ENCODE measurements at regions not wholly inside any gene's neighbourhood (a gene's known extent, or its start where the extent isn't known, plus 50 kb on each side); places are given as distances from the start of the nearest gene placed in this dataset.
"Not testable (repeated sequence)": the region's sequence is repeated elsewhere in the genome, so short reads cannot be mapped to it uniquely, and the experiment has no call there.

DNA sequence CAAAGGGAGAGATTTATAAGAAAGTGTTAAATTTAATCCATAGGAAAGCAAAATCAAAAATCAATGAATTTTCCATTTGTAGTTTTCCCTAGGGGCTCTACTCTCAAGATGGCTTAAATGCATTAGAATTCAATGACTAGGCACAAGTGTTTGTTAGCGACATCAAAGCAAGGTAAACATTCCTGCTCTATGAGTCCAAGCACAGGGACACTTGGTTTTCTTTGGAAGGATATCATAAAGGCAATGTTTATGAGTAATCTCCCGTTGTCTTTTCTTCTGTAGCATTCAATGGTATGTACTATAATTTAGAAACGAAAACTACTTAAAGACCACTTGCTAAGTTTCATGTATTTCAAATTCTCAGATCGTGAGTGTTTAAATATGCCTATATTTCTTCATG lies 54.8 kb upstream of the ZNF717 start:
- DNase-seq, result not testable (repeated sequence)

DNA sequence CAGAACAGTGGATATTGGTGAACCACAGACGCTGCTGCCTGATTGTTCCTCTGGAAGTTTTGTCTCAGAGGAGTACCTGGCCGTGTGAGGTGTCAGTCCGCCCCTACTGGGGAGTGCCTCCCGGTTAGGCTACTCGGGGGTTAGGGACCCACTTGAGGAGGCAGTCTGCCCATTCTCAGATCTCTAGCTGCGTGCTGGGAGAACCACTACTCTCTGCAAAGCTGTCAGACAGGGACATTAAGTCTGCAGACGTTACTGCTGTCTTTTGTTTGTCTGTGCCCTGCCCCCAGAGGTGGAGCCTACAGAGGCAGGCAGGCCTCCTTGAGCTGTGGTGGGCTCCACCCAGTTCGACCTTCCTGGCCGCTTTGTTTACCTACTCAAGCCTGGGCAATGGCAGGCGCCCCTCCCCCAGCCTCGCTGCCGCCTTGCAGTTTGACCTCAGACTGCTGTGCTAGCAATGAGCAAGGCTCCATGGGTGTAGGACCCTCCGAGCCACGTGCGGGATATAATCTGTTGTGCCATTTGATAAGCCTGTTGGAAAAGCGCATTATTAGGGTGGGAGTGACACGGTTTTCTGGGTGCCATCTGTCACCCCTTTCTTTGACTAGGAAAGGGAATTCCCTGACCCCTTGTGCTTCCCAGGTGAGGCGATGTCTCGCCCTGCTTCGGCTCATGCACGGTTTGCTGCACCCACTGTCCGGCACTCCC lies 65.1 kb upstream of the ZNF717 start:
- DNase-seq, result not testable (repeated sequence)

DNA sequence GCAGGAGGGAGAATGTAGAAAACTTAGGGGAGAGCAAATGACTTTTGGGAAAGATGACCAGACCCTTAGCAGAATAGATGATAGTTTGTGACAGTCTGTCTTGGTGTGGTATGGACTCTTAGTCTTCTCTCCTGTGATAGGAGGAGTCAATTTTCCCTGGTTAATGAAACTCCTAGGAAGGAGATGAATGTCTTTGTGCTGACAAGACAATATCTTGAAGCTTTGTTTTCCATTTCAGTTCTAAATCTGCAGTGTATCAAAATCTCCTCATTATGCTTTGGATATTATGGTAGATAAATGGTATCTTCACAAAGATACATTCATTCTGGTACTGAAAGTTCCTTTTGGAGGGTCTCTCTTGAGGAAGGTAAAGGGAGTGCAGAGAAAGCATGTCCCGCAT lies 77.8 kb upstream of the ZNF717 start:
- DNase-seq, result no peak

DNA sequence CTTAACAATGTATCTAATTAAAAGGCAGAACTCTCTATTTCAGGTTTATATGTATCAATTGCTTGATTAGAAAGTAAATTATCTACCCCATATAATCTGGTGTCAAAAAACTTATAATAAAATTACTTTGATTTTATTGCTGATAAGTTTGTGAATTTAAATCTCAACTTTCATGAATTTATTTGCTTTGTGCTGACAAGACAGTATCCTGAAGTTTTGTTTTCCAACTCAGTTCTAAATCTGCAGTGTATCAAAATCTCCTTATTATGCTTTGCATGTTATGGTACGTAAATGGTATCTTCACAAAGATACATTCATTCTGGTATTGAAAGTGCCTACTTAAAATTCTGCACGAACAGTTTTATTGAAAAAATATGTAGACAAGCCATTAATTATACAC lies 78.5 kb upstream of the ZNF717 start:
- no peak for DNase-seq

DNA sequence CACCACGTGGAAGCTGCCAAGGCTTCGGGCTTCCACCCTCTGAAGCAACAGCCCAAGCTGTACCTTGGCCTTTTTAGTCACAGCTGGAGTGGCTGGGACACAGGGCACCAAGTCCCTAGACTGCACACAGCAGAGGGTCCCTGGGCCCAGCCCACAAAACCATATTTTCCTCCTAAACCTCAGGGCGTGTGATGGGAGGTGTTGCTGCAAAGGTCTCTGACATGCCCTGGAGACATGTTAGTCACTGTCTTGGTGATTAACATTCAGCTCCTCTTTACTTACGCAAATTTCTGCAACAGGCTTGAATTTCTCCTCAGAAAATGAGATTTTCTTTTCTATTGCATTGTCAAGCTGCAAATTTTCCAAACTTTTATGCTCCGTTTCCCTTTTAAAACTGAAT lies 98.4 kb upstream of the ZNF717 start:
- DNase-seq, result not testable (repeated sequence)

DNA sequence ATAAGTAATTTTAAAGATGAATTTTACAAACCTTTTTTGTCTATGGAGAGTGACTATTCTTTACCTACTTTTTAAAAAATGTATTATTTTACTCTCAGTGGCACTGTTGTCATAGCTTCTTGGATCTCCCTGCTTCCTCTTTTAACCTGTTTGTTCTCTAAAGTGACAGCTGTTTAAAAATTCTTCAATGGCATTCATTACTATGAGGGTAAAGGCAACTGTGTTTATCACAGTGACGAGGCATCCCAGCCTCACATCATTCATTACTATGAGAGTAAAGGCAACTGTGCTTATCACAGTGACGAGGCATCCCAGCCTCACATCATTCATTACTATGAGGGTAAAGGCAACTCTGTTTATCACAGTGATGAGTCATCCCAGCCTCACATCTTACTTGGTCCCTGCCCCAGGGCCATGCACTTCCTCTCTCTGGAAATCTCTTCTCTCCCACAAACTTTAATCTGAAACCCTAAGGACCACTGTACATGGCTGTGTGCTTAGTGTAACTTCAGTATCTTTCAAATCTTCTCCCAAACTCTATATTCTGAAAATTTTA lies 101.7 kb upstream of the ZNF717 start:
- no peak for DNase-seq

DNA sequence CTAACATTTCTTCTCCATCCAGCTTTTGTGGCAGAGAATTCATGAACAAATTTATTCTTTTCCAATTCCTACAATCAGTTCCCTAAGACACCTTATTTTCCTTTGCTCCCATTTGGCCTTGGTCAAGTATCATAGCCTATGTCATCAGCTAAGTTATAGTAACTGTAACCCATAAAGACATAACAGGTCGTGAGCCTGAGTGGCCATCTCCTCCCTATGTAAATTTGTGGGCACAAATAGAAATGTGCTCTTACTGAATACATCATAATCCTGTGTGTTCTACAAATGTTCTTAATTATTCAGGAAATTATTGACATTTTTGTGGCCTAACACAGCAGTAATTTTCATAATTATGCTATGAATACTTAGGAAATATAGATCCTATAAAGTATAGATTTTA lies 108.9 kb upstream of the ZNF717 start:
- no peak for DNase-seq

DNA sequence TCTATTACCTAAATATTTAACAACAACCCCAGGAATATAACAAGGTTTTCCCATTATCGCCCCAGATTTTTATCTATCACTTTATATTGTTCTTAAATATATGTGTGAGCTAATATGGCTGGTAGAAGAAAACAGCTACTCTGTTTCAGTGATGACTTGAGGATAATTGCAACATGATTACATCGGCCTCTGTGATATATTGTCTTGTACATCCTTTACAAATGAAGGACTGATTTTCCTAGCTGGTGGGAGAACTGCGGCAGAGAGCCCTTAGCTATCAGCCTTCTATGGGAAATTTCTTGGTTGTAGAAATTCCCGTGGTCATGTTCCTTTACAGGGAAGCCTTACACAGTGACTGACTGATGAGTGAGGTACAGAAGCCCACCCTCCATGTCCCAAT lies 110.9 kb upstream of the ZNF717 start:
- DNase-seq, result no peak

DNA sequence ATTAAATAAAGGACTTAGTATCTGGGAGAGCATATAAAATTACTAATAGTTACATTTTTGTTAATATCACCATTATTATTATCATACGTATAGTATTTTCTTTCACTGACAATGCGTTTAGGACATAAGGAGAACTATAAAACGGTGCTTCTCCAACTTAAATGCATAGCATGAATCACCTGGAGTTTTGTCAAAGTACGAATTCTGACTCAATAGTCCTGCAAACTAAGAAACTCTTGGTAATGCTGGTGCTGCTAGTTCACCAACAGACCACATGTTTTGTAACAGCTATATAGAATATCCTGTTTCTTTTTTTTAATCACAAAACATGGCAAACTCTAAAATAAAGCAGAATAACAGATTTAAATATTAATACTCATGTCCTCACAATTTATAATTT lies 116.1 kb upstream of the ZNF717 start:
- not testable (repeated sequence) for DNase-seq

DNA sequence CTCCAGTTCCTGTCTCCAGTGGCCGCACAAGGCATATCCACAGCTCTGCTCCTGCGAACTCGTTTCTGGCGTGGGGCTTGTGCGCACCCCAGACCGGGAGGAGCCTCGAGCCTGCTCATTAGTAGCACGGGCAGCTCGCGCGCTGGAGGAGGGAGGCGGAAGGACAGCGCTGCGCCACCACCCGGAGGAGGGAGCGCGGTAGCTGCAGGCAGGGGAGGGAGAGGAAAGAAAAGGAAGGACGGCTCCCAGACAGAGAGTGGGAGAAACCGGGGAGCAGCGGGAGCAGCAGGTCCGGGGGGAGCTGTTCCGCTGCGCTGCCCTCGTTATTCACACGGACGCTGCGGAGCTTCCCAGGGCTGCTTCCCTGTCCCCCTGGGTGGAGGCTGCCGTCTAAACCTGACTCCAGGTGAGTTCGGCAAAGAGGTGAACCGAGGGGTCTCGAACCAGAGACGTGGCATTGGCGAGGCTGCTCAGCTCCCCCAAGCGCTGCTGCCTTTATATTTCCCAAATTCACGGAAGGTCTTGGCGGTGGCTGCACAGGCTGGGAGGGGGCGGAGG lies 121.3 kb upstream of the ZNF717 start:
- no peak for DNase-seq

DNA sequence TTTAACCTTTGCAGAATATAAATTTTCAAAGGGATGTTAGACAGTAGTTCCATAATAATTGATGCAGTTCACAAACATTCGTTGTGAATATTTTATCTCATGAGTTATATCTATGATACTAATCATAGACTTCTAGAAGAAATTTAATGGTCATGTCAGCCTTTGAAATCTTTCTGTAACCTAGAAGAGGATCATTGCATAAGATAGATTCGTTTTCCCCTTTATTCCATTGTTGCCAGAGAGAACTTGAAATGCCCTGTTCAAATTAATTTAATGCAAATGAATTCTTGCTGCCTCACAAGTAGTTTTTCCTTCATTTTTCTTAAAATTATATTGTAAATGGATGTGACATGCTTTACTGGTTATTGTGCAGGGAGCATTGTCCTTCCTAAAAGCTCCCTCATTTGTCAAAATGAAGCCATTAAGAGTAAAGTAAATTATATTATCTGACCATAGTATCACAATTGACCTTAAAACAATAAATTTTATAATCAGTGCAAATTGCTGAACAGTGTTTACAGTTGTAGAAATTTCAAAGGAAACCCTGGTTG lies 128.5 kb upstream of the ZNF717 start:
- no peak for DNase-seq

DNA sequence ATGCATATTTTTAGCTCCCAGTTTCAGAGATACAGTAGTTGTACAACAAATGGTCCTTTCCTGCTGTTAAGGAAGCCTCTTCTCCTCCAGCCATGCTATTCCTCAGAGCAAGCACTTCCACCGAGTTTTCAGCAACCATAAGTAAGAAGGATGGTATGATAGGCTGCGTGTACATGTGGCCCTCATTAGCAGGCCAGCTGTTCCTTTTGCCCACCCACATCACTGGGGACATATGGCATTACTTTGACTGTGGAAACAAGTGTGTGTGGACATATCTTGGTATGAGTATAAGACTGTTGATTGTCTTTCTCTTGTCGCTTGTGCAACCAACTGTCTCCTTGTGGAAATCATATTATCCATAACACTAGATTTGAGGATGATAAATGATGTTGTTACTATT lies 129.4 kb upstream of the ZNF717 start:
- DNase-seq, result not testable (repeated sequence)

DNA sequence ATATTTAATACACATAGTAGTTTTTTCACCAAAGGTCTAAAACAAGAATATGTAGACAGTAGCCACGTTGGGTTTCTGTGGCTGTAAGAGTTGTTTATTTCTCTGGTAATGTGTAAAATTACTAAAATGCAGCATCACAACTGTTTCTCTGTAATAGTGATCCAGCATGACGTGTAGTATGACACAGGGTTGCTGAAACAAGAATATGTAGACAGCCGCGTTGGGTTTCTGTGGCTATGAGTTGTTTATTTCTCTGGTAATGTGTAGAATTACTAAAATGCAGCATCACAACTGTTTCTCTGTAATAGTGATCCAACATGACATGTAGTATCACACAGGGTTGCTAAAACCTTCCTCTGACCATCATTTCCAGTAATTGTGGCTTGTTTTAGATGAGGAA lies 153.6 kb upstream of the ZNF717 start:
- no peak for DNase-seq

DNA sequence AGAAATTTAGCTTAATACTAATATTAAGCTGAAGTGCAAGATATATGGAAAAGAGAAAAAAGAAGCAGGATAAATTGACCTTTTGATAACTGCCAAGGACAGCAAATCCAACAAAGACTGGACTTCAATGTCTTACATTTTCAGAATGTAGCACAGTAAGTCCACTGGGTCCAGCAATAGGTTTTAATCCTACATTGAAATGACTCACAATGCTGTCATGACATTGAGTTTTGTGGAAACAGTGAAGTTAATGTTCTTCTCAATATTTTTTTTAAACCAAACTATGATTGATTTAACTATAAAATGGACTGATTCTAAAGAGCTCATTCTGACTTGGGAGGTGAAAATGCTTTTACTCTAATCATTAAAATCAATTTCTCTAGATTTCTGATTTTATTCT lies 166.6 kb upstream of the ZNF717 start:
- no peak for DNase-seq

DNA sequence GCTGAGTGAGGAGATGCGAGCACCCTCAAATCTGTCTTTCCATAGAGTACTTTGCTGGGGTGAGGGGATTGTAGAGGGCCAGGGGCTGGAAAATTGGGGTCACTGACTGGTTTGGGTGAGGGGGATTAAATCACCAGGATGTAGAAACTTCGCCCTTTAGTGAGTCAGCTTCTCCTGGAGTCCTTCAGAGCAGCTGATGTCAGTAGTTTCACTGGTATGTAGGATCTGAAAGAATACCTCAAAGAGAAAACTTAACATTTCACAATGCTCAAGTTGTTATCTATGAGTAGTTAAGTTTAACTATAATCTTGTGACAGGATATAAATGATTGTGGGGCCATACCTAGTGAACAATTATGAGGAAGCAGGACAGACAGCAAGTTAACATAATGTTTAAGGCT lies 174.7 kb upstream of the ZNF717 start:
- not testable (repeated sequence) for DNase-seq

DNA sequence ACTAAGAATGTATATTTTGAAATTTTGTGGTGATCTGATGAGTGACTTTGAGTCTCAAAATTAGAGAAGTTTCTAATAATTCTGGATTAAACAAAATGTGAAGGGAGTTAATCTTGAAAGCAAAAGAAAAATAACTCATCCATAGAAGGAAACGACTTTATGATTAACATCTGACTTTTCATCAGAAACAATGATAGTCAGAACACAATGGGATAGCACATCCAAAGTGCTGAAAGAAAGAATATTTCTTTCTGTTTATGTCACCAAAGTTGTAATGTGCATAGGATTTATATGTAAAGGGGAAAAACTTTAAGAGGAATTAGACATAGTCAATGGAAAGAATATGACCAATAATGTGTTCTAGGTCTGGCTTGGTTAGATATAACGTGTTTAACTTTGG lies 176.7 kb upstream of the ZNF717 start:
- not testable (repeated sequence) for DNase-seq

DNA sequence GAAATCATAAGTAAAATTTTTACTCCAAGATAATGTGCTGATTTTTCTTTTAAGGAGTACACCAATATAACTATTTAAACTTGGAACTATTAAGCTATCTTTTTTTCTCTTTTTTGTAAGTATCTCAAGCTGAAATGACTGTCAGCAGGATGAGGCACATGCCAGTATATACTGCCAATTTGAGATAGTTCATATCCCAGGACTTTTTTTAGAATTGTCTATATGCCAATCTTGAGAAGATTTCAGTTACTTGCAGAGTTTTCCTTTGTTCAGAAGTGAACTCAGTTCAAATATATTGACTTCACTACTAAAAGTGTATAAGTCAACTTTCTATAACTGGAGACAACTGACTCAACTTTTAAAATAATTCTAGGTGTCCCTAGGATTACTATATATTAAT lies 181.7 kb upstream of the ZNF717 start:
- no peak for DNase-seq

DNA sequence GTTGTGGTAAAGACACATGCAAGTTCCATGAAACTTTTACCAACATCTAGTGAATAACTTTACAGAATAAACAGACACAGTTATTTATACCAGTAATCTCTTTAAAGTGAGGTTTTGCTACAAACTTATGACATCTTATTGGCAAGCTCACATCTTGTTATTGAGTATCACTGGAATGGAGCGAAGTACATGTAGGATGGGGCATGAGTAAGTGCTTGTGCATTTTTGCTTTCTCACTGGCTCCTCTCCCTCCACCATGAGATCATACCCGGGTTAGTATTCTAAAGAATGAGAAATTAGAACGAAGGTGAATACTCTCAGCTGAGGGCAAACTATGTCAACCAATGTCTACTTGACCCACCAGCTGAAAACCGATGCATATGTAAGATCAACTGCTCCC lies 193.3 kb upstream of the ZNF717 start:
- no peak for DNase-seq

DNA sequence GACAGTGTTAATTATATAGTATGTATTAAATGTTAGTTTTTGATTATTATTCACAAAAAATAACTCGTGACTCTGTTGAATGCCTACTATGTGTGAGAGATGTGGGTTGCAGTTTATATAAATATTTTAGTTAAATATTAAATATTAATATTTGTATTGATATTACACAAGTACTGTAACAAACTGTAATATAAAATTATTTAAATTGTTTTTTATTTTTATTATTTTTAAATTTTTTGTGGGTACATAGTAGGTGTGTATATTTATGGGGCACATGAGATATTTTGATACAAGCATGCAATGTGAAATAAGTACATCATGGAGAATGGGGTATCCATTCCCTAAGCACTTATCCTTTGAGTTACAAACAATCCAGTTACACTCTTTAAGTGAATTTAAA lies 196.1 kb upstream of the ZNF717 start:
- no peak for DNase-seq

DNA sequence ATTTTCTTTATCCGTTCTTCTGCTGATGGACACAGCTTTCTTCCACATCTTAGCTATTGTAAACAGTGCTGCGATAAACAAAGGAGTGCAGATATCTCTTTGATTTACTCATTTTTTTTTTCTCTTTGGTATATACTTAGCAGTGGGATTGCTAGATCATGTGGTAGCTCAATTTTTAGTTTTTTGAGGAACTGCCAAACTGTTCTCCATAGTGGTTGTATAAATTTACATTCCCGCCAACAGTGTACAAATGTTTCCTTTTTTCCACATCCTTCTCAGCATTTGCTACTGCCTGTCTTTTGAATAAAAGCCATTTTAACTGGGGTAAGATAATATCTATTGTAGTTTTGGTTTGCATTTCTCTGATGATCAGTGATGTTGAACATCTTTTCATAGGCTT lies 196.8 kb upstream of the ZNF717 start:
- DNase-seq, result no peak

DNA sequence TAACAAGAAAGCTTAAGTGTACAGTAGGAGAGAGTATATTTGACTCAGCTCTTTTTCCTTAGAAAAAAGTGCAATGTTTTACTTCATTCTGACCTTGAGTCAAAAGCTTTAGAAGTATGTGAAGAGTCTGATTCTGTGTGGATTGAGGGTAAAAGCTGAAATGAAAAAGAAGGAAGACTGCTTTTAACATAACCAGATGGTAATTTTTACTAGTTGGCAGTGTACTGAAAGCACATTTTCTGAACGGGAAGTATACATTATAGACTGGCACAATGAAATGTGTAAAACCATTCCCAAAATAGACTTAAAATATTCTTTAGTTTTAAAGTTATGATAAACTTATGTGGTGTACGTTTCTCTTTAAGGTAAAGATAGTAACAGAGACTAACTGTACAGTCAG lies 197.8 kb upstream of the ZNF717 start:
- no peak for DNase-seq

DNA sequence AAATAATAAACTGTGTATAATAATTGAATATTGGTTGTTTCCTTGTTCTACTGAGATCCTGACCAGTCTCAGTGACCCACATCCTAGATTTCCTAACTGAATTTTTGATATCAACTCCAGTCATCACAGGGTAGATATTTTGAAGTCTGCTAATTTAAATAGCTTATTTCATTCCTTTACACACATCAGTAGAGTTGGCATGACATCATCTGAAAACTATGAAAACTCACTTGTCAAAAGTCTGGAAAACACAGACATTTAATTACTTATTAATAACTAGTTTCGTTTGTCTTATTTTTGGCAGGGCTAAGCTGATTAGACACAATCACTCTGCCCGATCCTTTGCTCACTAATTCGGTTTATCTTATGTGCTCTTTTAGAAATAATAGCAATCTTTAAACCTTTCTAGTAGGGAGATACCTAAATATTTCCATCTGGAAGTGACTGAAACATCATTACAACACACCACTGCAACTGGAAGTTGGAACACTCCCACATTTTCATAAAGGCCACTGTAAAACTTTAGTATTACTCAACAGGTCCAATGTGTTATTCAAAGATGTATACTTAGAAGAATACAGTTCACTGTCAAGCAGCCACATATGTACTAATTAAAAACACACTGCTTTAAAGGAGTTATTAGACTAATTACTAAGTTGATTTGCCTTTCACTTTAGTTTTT lies 198.4 kb upstream of the ZNF717 start:
- DNase-seq, result no peak

DNA sequence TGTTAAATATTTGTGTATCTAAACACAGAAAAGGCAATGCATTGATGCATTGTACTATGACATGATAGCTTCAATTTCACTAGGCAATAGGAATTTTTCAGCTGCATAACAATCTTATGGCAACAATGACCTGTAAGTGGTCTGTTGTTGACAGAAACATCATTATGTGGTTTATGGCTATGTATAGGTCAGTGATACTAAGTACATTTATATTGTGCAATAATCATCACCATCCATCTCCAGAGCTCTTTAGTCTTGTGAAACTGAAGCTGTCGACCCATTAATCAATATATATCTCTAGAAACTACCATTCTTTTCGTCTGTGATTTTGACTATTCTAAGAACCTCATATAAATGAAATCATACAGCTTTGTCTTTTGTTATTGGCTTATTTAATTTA lies 200.1 kb upstream of the ZNF717 start:
- DNase-seq, result no peak

DNA sequence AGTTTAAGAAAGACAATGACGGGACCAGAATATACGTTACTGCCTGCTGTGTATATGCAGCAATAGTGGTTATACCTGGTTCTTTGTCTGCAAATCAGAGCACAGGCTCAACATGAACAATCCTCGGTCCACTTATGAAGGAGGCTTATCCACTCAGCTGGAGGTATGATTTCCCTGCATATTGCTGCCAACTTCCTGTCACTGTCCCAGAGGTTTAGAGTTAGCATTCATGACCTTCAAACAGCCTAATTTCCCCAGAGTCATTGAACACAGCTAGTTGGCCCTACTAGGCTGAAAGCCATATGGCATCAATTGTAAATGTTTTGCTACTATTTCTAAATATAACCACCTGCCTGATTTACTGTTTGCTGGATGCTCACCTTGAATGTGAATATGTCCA lies 224.9 kb upstream of the ZNF717 start:
- DNase-seq, result no peak

Measured in NCI-H1436 (cell line).